Hematopoietic multipotent progenitor cell treated with erythropoietin and hydrocortisone succinate and interleukin-3 and kit ligand, for 6 days (in vitro differentiated cells): ENCODE measurements at regions not wholly inside any gene's neighbourhood (a gene's known extent, or its start where the extent isn't known, plus 50 kb on each side); places are given as distances from the start of the nearest gene placed in this dataset.
A peak's percentile ranks its signal among the peaks of the same experiment; 100 is the strongest.

Experiments used
- DNase-seq: peaks from one replicate; pipeline ENCODE4 v3.0.0-alpha.2; 2015

- DNase-seq = no peak
These were observed 183.5 kb upstream of the AFDN start for GRCh38 chr6:167643223-167643622.

DNA sequence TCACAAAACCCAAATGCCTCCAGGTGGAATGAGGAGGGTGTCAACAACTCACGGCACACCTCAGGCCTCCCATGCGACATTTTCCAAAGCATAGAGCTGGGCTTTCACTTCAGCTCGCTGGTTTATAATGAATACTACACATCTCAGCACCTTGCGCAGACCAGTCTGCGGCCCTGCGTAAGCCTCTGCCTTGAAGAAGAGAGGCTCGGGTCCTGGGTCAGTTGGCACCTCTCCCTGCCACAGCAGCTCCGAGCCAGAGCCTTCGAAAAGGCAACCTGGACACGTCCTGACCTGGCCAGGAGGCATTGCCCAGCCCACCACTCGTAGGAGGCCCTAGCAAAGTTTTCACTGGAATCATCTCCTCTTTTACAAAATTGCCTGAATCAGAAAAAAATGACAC, 183.0 kb upstream of the AFDN start:
- DNase-seq = no peak

- no peak for DNase-seq
These were observed 182.1 kb upstream of the AFDN start for GRCh38 chr6:167644412-167645132.

DNA sequence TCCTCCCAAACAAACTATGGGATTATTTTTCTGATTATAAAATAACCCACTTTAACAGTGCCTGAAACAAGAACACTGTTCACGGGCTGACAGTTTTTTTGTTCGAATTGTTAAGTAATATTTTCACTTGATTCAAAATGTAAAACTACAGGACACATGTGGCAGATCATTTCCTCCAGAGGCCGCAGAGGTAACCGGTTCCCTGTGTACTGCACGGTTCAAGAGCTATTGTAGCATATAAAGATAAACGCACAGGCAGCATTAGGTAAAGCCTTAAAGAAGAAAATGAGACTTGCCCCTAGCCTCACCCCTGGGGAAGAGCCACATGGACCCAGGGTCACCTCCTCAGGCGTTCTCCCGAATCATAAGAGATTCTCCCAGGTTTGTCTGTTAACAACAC, 181.3 kb upstream of the AFDN start:
- DNase-seq = no peak

- DNase-seq = no peak
These were observed 179.4 kb upstream of the AFDN start for GRCh38 chr6:167647306-167647705.

- no peak for DNase-seq
These were observed 178.8 kb upstream of the AFDN start for GRCh38 chr6:167647737-167648470.

DNA sequence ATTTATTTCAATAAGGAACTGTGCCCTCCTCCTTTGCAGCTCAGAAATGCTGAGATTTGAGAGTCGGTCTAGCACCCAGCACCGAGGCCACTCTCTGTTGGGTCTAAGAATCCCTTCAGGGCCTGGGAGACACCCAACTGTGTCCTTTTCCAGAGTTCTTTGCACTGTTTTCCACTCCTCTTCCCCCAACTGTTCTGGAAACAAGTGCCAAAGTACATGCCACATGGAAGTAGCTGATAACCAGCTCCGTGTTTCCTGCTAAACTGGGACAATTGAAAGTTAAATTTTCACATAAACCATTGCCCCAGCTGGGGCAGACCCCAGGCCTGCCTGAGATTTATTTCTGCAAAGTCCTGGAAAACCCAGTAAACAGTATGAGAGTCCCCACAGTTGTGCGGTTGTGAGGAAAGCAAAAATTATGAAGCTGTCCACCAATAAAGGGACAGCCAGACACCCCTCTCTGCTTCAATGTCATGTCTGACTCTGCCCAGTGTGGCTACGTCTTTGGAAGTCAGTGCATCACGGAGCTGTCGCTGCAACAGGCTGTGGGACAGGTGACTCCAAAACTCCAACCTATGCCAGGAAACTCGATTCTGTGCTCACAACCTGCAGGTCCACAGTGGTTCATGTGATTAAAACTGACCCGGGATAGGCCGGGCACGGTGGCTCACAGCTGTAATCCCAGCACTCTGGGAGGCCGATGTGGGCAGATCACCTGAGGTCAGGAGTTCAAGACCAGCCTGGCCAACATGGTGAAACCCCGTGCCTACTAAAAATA, 178.0 kb upstream of the AFDN start:
- no peak for DNase-seq

GRCh38 chr6:167649476-167649875, 177.2 kb upstream of the AFDN start:
- no peak for DNase-seq

GRCh38 chr6:167650730-167651317, 175.9 kb upstream of the AFDN start:
- no peak for DNase-seq

- DNase-seq = no peak
These were observed 175.2 kb upstream of the AFDN start for GRCh38 chr6:167651318-167652041.

DNA sequence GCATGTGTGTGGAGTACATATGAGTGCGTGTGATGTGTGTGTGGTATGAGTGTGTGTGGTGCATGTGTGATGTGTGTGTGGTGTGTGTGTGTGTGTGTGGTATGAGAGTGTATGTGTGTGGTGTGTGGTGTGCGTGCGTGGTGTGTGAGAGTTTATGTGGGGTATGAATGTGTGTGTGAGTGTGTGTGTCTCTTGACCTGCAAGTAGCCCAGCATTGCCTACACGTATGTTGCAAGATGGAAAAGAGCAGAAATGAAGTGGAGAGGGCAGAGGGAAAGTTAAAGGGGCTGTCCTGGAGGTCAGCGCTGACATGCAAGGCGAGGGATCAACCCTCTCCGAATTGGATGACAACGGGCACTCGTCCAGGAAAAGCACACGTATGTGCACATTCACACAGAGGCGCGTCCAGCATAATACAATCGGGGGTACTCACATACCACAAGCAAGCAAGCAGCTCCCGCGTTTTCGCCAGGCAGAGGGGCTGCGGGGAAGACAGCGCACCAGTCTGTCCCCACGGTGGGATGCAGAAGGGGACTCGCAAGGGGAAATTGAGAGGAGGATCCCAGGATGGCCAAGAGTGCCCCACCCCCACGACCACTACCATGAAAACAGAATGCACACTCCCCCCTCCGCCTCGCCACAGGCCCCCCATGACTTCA, 174.5 kb upstream of the AFDN start:
- no peak for DNase-seq

GRCh38 chr6:167652701-167653095, 174.0 kb upstream of the AFDN start:
- DNase-seq = peak; percentile 18

DNA sequence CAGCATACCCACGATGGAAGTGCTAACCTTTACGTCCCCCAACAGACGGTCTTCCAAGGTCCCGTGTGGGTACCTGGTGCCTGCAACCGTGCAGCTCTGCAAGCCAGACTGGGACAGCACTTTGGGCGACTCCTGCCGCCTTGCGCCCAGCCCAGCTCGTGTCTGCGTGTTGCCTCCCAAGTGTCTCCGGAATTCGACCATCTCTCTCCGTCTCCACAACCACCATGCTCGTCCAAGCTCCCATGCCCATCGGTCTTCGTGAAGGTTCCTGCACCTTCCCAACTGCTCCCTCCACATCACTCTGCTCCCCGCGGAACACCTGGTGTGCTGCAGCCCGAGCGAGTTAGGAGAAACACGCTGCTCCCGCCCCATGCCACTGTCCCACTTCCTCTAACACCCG, 173.2 kb upstream of the AFDN start:
- no peak for DNase-seq

DNA sequence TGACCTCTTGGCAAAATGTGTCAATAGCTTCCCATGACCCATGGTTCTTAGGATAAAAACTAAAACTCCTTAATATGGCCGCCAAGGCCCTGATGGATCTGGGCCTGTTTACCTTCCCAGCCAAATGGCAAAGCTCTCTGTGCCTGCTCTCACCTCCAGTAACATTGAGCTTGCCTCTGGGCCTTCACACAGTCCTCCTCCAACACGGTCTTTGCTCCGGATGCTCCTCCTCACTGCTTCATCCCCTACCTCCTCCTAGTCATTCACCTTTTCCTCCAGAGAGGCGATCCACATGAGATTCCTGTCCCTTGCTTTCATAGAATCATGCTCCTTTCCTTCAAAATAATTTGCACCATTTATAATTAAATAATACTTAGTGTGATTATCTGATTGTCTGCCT, 172.3 kb upstream of the AFDN start:
- no peak for DNase-seq

- no peak for DNase-seq
These were observed 171.4 kb upstream of the AFDN start for GRCh38 chr6:167655174-167655821.

- DNase-seq = no peak
These were observed 168.6 kb upstream of the AFDN start for GRCh38 chr6:167658106-167658505.

GRCh38 chr6:167659046-167659445, 167.7 kb upstream of the AFDN start:
- DNase-seq = no peak

GRCh38 chr6:167660424-167660823, 166.3 kb upstream of the AFDN start:
- no peak for DNase-seq

GRCh38 chr6:167660944-167661551, 165.7 kb upstream of the AFDN start:
- DNase-seq = no peak

DNA sequence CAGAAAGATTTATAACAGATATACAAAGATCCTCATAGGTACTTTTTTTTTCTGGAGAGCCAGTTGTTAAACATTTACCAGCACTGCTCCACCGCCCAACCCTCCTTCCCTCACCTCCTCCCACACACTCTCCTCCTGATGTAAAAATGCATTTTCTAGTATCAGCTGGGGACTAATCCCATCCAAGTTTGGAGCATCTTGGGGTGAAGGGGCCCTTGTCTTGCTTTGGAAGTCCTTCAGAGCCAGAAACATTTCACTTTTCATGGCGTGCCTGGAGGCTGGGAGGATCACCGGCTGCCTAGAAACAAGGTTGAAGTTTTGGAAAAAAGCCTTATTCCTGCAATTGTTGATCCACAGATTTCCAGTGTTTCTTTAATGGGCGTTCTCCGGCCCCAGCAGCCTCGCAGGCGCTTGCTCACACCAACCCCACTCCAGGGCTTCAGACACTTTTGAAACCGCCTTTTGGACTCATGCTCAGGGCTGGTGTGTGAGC, 165.1 kb upstream of the AFDN start:
- no peak for DNase-seq
